ENCODE measurements at regions not wholly inside any gene's neighbourhood (a gene's known extent, or its start where the extent isn't known, plus 50 kb on each side); places are given as distances from the start of the nearest gene placed in this dataset.
"Not testable (repeated sequence)": the region's sequence is repeated elsewhere in the genome, so short reads cannot be mapped to it uniquely, and the experiment has no call there.

GRCh38 chr22:25420114-25420441 lies 144.4 kb upstream of the GRK3 start:
- WGBS, 2 donors, result 43 to 45% methylated on average over 6 of the region's 6 CpGs

GRCh38 chr22:25420471-25420924 lies 144.0 kb upstream of the GRK3 start:
- Histone ChIP-seq H3K27me3 (ENCODE audit: control insufficient read depth in 1 of 2, insufficient read depth in 2 of 2, low read length in 2 of 2) (peaks cover 0 to 20% of the 10 kb centered on the region in 2 donors), H3K36me3 (ENCODE audit: control insufficient read depth in 2 of 2, insufficient read depth in 2 of 2, low read length in 1 of 2) (no peaks in the 10 kb centered on the region), H3K4me3 (ENCODE audit: low read depth in 1 of 2, low read length in 2 of 2) (no peak overlapping the region), H3K4me1 (ENCODE audit: control insufficient read depth in 2 of 2, insufficient read depth in 2 of 2, low read length in 1 of 2) (peaks cover 0 to 5% of the 10 kb centered on the region in 2 donors), H3K9me3 (ENCODE audit: control insufficient read depth in 2 of 2, insufficient read depth in 1 of 2, low read depth in 1 of 2, low read length in 1 of 2) (no peaks in the 10 kb centered on the region), H3K27ac (ENCODE audit: low read depth in 2 of 2, low read length in 1 of 2) (no peak overlapping the region)
- WGBS, 2 donors, result 21 to 25% methylated on average over 20 to 21 of the region's 21 CpGs

More at GRCh38 chr22:25420114-25420441, 144.4 kb upstream of the GRK3 start:
- H3K4me1 ChIP-seq (ENCODE audit: control insufficient read depth in 2 of 2, insufficient read depth in 2 of 2, low read length in 1 of 2); H3K9me3 ChIP-seq (ENCODE audit: control insufficient read depth in 2 of 2, insufficient read depth in 1 of 2, low read depth in 1 of 2, low read length in 1 of 2); H3K4me3 ChIP-seq (ENCODE audit: low read depth in 1 of 2, low read length in 2 of 2); H3K27ac ChIP-seq (ENCODE audit: low read depth in 2 of 2, low read length in 1 of 2); H3K36me3 ChIP-seq (ENCODE audit: control insufficient read depth in 2 of 2, insufficient read depth in 2 of 2, low read length in 1 of 2): not testable (repeated sequence)
- peaks cover 0 to 20% of the 10 kb centered on the region in 2 donors for H3K27me3 ChIP-seq (ENCODE audit: control insufficient read depth in 1 of 2, insufficient read depth in 2 of 2, low read length in 2 of 2)

GRCh38 chr22:25420925-25421904 lies 143.3 kb upstream of the GRK3 start:
- WGBS, 2 donors, result 3% methylated on average over 69 to 85 of the region's 85 CpGs
- peaks cover 0 to 5% of the 10 kb centered on the region in 2 donors for H3K4me1 ChIP-seq (ENCODE audit: control insufficient read depth in 2 of 2, insufficient read depth in 2 of 2, low read length in 1 of 2)
- no peak overlapping the region for H3K27ac ChIP-seq (ENCODE audit: low read depth in 2 of 2, low read length in 1 of 2)
- no peak overlapping the region for H3K4me3 ChIP-seq (ENCODE audit: low read depth in 1 of 2, low read length in 2 of 2)
- peaks cover 0 to 20% of the 10 kb centered on the region in 2 donors for H3K27me3 ChIP-seq (ENCODE audit: control insufficient read depth in 1 of 2, insufficient read depth in 2 of 2, low read length in 2 of 2)
- H3K9me3 ChIP-seq (ENCODE audit: control insufficient read depth in 2 of 2, insufficient read depth in 1 of 2, low read depth in 1 of 2, low read length in 1 of 2), result no peaks in the 10 kb centered on the region
- H3K36me3 ChIP-seq (ENCODE audit: control insufficient read depth in 2 of 2, insufficient read depth in 2 of 2, low read length in 1 of 2), result no peaks in the 10 kb centered on the region

GRCh38 chr22:25426530-25427308 lies 137.8 kb upstream of the GRK3 start:
- H3K4me3 ChIP-seq (ENCODE audit: low read depth in 1 of 2, low read length in 2 of 2); H3K27me3 ChIP-seq (ENCODE audit: control insufficient read depth in 1 of 2, insufficient read depth in 2 of 2, low read length in 2 of 2); H3K36me3 ChIP-seq (ENCODE audit: control insufficient read depth in 2 of 2, insufficient read depth in 2 of 2, low read length in 1 of 2); H3K4me1 ChIP-seq (ENCODE audit: control insufficient read depth in 2 of 2, insufficient read depth in 2 of 2, low read length in 1 of 2); H3K9me3 ChIP-seq (ENCODE audit: control insufficient read depth in 2 of 2, insufficient read depth in 1 of 2, low read depth in 1 of 2, low read length in 1 of 2); H3K27ac ChIP-seq (ENCODE audit: low read depth in 2 of 2, low read length in 1 of 2): not testable (repeated sequence)
- 72 to 74% methylated on average over 9 to 10 of the region's 10 CpGs for WGBS, 2 donors

- H3K36me3 ChIP-seq (ENCODE audit: control insufficient read depth in 2 of 2, insufficient read depth in 2 of 2, low read length in 1 of 2); H3K4me1 ChIP-seq (ENCODE audit: control insufficient read depth in 2 of 2, insufficient read depth in 2 of 2, low read length in 1 of 2); H3K4me3 ChIP-seq (ENCODE audit: low read depth in 1 of 2, low read length in 2 of 2); H3K9me3 ChIP-seq (ENCODE audit: control insufficient read depth in 2 of 2, insufficient read depth in 1 of 2, low read depth in 1 of 2, low read length in 1 of 2); H3K27ac ChIP-seq (ENCODE audit: low read depth in 2 of 2, low read length in 1 of 2); H3K27me3 ChIP-seq (ENCODE audit: control insufficient read depth in 1 of 2, insufficient read depth in 2 of 2, low read length in 2 of 2): not testable (repeated sequence)
- 92 to 93% methylated on average over 3 of the region's 6 CpGs for WGBS, 2 donors
Observed at GRCh38 chr22:25431637-25432342, 132.7 kb upstream of the GRK3 start.

GRCh38 chr22:25433381-25433970 lies 131.0 kb upstream of the GRK3 start:
- not testable (repeated sequence) for H3K9me3 ChIP-seq (ENCODE audit: control insufficient read depth in 2 of 2, insufficient read depth in 1 of 2, low read depth in 1 of 2, low read length in 1 of 2); H3K4me1 ChIP-seq (ENCODE audit: control insufficient read depth in 2 of 2, insufficient read depth in 2 of 2, low read length in 1 of 2); H3K27ac ChIP-seq (ENCODE audit: low read depth in 2 of 2, low read length in 1 of 2); H3K36me3 ChIP-seq (ENCODE audit: control insufficient read depth in 2 of 2, insufficient read depth in 2 of 2, low read length in 1 of 2); H3K27me3 ChIP-seq (ENCODE audit: control insufficient read depth in 1 of 2, insufficient read depth in 2 of 2, low read length in 2 of 2); H3K4me3 ChIP-seq (ENCODE audit: low read depth in 1 of 2, low read length in 2 of 2)
- WGBS, 2 donors, result 63 to 73% methylated on average over 8 of the region's 8 CpGs

GRCh38 chr22:25437414-25438160 lies 126.9 kb upstream of the GRK3 start:
- H3K4me1 ChIP-seq (ENCODE audit: control insufficient read depth in 2 of 2, insufficient read depth in 2 of 2, low read length in 1 of 2), result no peaks in the 10 kb centered on the region
- H3K27ac ChIP-seq (ENCODE audit: low read depth in 2 of 2, low read length in 1 of 2), result no peak overlapping the region
- no peaks in the 10 kb centered on the region for H3K36me3 ChIP-seq (ENCODE audit: control insufficient read depth in 2 of 2, insufficient read depth in 2 of 2, low read length in 1 of 2)
- 69 to 71% methylated on average over 8 of the region's 8 CpGs for WGBS, 2 donors
- no peaks in the 10 kb centered on the region for H3K27me3 ChIP-seq (ENCODE audit: control insufficient read depth in 1 of 2, insufficient read depth in 2 of 2, low read length in 2 of 2)
- H3K4me3 ChIP-seq (ENCODE audit: low read depth in 1 of 2, low read length in 2 of 2), result no peak overlapping the region
- no peaks in the 10 kb centered on the region for H3K9me3 ChIP-seq (ENCODE audit: control insufficient read depth in 2 of 2, insufficient read depth in 1 of 2, low read depth in 1 of 2, low read length in 1 of 2)

GRCh38 chr22:25447067-25447685 lies 117.3 kb upstream of the GRK3 start:
- WGBS, 2 donors, result 36 to 54% methylated on average over 4 of the region's 4 CpGs
- H3K27me3 ChIP-seq (ENCODE audit: control insufficient read depth in 1 of 2, insufficient read depth in 2 of 2, low read length in 2 of 2), result no peaks in the 10 kb centered on the region
- no peaks in the 10 kb centered on the region for H3K36me3 ChIP-seq (ENCODE audit: control insufficient read depth in 2 of 2, insufficient read depth in 2 of 2, low read length in 1 of 2)
- H3K27ac ChIP-seq (ENCODE audit: low read depth in 2 of 2, low read length in 1 of 2), result no peak overlapping the region
- H3K4me1 ChIP-seq (ENCODE audit: control insufficient read depth in 2 of 2, insufficient read depth in 2 of 2, low read length in 1 of 2), result no peaks in the 10 kb centered on the region
- H3K4me3 ChIP-seq (ENCODE audit: low read depth in 1 of 2, low read length in 2 of 2), result no peak overlapping the region
- H3K9me3 ChIP-seq (ENCODE audit: control insufficient read depth in 2 of 2, insufficient read depth in 1 of 2, low read depth in 1 of 2, low read length in 1 of 2), result no peaks in the 10 kb centered on the region

Measured in esophagus (tissue), 2 donors.